Activated T-cell treated with anti-CD3 and anti-CD28 coated beads for 48 hours (primary cell): ENCODE measurements at regions not wholly inside any gene's neighbourhood (a gene's known extent, or its start where the extent isn't known, plus 50 kb on each side); places are given as distances from the start of the nearest gene placed in this dataset.
"Not testable (repeated sequence)": the region's sequence is repeated elsewhere in the genome, so short reads cannot be mapped to it uniquely, and the experiment has no call there.

Source experiments
- DNase-seq: peaks from one replicate; pipeline ENCODE4 v3.0.0-alpha.2; 2020; ENCODE audit warnings: low read depth

DNA sequence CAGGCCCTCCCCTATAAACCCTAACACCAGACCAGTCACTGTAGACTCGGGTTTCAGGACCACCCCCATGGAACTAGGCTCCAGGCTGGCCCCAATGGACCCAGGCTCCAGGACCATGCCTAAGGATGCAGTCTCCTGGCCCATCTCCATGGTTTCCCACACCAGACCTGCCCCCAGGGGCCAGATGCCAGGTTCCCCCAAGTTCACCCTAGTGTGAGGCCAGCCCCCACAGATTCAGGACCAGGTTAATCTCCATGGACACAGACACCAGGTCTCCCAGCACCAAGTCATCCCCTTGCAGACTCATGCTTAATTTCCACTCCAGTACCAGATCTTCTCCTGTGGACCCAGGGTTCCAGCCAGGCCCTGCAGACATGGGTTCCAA lies 103.8 kb upstream of the LANCL2 start:
- DNase-seq, result no peak

DNA sequence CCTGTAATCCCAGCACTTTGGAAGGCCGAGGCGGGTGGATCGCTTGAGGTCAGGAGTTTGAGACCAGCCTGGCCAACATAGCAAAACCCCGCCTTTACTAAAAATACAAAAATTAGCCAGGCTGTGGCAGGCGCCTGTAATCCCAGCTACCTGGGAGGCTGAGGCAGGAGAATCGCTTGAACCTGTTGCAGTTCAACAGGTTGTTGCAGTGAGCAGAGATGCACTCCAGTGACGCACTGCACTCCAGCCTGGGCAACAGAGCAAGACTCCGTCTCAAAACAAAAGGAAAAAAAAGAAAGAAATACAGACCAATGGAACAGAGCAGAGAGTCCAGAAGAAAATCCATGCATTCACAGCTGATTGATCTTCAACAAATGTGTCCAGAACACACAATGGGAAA lies 99.8 kb upstream of the LANCL2 start:
- not testable (repeated sequence) for DNase-seq

DNA sequence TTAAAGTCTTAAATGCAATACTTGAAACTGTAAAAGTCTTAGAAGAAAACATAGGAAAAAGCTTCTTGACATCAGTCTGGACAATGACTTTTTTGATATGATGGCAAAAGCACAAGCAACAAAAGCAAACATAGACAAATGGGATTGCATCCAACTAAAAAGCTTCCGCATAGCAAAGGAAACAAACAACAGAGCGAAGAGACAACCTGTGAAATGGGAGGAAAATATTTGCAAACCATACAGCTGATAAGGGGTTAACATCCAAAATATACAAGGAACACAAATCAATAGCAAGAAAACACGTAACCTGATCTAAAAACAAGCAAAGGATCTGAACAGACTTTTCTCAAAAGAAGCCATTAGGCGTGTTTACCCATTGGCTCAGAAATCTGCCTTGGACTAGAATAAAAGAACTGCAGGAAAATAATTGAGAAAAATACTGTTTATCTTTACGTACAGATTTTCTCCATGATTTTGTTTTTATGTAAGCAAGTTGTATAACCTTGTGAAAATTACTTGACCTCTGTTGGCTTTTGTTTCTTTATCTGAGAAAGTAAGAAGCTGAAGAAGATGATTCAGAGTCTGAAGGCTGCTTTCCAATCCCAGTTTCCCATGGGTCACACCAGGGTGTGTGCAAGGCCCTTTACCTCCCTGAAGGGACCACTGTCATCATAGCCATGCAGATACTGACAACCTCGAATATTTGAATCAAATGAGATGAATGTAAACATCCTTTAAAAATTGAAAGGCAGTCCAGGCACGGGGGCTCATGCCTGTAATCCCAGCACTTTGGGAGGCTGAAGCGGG lies 99.1 kb upstream of the LANCL2 start:
- no peak for DNase-seq

DNA sequence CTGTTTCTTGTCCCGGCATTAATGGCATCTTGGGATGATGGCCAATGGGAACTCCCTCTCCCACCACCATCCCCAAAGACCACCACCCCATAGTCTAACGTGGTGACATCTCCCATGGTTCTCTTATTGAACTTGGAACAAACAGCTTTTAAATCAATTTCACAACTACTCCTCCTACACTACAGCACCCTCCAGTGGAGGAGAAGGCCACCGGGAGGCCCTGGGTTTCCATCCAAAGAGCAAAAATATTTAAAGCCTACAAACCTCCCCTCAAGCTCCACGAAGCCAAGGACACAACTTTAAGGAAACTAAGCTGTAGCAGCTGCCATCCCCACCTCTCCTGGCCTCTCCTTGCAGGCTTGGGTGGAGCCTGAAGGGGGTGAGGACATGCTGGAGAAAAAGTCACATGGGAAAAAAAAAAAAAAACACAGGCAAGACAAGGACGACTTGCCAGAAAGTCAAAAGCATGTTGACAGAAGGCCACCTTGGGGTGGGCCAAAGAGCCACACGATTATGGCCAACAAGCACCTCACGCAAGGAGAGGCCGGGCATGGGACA lies 94.0 kb upstream of the LANCL2 start:
- DNase-seq, result no peak

DNA sequence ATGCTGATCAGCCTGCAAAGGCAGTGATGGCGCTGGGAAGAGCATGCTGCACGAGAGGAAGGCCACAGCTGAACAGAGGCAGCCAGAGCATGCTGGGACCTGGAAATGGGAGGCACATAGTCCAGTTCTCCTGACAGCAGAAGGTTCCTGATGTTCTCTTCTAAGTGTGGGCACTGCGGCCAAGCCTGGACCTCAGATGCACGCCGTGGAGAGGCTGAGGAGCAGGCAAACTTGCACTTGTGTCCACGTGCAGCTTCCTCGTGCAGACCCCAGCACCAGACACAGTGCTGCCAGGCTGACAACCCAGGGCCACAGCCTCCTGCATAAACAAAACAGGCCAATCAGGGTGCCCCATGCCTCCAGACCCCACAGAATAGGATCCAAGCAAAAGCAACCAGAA lies 93.5 kb upstream of the LANCL2 start:
- DNase-seq, result no peak

DNA sequence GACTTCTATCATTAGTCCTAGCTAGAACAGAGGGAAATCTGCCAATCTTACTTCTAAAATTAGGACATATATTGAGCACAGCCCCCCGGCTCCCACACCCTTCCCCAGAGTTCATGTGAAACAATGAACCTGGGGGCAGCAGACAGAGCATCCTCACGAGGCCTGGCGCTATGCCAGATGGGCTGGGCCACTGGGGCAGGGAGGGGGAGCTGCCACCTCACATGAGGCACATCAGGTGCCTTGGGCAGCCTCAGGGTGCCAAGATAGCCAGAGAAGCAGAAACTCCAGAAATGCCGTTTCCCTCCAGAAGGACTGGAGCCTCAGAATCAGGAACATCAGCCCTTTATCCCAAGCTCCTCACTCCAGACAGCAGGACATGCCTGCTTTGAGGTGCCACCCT lies 92.8 kb upstream of the LANCL2 start:
- DNase-seq, result no peak

DNA sequence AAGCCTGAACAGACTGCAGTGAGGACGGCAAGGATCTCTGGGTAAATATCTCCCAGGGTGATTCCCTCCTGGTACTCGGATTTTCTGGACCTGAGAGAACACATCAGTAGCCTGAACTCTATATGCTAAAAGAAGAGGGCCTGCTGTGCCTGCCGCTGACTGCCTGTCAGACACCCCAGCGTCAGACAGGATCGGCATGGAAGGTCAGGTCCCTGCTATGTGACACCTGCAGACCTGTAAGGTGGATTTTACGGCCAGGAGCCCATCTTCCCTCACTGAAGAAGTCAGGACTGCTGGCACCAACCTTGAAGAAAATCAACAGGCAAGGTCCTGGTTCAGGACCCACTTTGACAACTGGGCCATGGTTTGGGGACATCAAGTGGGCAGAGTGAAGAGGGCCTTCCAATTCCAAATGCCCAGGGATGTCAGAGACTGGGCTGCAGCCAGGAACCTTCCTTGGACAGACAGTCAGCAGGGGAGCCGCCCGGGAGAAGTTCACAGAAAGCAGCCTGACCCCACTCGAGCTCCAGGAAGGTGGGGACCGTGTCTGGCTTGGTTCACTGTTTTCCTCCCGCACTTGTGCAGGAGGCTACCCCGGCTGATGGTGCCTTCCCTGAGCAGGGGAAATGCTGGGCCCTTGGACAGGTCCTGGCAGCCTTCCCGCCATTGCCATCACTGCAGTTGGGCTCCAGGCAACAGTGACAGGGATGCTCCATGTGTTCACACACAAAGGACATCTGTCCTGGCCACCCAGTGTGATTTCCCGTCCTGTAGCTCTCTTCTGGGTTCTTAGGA lies 91.8 kb upstream of the LANCL2 start:
- no peak for DNase-seq

DNA sequence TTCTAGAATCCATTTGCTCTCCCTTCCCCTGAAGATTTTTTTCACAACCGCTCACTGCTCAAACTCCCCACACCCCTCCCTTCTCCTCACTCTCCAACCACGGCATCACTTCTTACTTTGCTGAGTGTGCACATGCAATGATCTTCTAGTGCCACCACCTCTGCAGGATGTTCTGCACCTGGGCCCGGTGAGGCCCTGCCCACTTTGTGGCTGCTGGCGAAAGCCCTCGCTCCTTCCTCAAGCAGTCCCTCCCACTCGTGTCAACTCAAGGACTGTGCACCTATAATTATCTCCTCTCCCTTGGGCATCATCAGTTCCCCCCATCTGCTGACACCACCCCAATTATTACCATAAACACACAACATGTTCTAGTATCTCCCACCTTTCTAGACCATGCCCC lies 91.0 kb upstream of the LANCL2 start:
- no peak for DNase-seq

DNA sequence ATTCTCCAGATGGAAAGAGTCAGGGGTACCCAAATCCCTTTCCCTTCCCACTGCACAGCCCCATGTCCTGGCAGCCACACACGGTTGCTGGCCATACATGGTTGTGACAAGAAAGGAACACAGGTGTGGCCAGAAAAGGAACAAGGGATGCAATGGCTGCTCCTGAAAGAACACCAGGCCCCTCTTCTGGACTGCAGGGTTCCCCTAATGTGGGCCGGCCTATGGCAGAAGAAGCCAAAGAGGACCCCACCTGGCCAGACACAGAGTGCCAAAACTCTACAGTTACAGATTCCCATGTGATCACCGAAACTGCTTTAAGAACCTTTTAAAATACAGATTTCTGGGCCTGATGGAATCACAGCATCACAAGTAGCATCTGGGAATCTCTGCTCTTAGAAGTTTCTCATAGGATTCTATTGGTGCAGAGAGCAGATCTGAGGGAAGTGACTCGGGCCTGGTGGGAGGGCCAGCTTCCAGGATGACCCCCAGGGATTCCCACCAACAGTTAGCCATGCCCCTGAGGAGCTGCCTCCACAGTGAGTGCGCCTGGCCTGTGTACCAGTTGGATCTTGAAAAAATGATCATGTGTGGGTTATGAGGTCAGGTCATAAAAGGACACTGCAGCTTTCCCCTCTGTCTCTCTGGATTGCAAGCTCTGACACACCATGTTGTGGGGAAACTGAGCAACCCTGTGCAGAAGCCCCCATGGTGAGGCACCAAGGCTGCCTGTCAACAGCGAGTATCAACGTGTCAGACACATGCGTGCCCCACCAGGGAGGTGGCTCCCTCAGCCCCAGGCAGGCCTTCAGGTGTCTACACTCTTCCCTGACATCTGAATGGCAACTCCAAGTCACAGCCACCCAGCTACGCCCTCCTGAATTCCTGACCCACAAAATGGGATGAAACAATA lies 89.6 kb upstream of the LANCL2 start:
- no peak for DNase-seq

DNA sequence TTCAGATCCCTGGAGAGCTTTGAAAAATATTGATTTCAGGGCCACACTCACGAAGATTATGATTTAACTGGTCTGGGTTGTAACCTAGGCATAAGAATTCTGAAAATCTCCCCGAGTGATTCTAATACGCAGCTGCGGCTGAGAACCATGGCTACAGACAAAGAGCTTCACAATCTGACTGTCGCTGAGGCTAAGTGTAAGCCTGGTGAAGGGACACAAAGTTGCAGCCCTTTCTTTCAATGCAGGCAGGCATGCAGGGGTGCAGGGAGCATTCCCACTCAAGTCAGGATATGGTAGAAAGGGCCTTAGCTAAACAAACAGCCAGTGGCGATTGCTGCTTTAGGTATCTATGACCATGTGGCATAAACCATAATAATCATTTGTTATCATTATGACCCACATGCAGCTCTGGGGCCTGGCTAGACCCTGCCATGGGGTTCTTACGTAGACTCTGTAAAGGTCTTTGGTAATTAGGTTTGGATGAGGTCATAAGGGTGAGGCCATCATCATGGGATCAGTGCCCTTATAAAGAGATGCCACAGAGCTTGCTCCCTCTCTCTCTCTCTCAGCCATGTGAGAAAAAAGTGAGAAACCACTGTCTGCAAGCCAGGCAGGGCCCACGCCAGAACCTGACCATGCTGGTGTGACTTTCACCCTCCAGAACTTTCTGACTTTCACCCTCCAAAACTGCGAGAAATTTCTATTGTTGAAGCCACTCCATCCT lies 88.4 kb upstream of the LANCL2 start:
- DNase-seq, result no peak

DNA sequence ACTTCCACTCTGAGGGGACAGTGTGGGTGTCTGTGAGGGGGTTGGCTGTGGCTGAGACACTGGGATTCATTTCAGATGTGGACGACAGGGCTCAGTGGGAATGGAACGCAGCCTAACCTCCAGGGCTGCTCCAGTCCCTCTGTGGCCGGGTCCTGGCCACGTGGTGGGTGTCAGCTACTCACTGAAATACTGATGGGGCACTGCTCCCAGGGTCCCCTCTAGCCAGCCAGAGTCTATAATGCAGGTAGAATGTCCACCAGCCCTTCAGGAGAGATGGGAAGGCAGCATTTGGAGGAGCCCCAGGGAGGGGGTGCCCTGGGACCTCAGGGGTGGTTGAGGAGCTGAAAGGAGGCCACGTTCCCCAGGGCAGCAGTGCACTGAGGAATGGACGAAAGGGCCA lies 87.2 kb upstream of the LANCL2 start:
- no peak for DNase-seq

DNA sequence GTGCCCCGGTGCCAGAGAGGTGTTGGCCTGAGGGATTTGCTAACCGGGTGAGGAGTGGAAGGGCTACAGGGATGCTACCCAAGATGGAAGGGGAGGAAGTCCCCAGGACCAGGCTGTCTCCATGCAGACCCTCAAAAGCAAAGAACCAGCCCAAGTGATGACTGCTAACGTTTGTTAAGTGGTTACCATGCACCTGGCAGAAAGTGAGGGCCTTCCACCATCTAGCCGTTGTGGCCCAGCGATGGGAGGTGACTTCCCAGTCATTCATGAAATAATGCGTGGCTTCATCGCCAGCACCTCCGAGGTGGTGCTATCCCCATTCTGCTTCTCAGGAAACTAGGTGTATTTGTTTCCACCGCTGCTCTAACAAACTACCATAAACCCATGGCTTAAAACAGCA lies 86.8 kb upstream of the LANCL2 start:
- DNase-seq, result no peak

DNA sequence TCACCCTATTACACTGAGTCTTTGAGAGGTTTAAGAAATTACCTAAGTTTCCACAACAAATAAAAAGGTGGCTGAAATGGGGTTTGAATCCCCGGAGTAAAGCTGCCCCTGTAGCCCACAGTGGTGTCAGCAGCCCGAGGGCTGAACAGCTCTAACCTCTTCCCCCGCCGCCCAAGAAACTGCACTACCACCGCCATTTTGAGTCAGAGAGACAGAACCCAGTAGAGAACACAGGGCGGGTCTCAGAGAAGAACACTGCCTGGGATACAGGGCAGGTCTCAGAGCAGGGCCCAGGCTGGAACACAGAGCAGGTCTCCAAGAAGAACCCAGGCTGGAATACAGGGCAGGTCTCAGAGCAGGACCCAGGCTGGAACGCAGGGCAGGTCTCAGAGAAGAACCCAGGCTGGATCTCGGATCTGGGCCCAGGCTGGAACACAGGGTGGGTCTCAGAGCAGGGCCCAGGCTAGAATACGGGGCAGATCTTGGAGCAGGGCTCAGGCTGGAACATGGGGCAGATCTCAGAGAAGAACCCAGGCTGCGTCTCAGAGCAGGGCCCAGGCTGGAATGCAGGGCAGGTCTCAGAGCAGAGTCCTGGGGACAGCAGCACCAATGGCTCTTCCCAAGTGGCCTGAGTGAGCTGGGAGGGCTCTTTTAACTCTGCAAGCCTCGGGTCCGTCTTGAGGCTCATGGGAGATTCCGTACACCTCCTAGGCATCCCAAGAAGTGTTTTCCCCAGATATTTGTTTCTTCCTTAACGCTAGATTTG lies 85.9 kb upstream of the LANCL2 start:
- no peak for DNase-seq

DNA sequence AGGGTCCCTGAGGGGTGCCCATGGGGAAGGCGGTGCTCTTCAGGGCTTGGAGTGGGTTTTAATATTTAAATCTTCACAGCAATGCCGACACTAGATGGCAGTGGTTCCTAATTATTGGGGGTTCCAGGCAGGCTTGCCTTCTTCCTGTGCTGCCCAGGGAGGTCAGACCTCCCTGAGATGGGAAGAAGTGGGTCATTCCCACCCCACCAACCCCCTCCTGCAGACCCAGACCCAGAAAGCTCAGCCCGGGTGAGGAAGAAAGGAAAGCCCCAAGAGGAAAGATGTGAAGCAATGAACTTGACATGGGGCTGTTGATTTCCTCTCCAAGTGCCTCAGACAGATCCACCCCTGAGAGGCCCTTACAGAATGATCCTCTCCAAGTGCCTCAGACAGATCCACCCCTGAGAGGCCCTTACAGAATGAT lies 85.1 kb upstream of the LANCL2 start:
- peak; percentile 40 for DNase-seq

DNA sequence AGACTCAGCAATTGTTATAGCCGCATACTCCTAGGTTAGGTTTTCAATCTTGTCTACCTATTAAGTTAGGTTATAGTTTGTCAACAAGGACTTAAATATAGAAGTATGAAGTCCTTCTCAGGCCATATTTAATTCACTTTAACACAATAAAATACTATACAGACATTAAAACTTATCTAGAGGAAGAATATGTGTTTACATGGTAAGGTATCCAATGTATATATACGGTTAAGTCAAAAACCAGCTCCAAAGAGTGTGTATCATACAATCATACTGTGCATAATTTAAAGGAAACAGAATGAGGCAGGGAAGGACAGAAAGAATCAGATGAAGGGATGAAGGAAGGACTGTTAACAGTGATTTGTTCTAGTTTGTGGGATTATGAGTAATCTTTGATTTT lies 79.5 kb upstream of the LANCL2 start:
- no peak for DNase-seq

DNA sequence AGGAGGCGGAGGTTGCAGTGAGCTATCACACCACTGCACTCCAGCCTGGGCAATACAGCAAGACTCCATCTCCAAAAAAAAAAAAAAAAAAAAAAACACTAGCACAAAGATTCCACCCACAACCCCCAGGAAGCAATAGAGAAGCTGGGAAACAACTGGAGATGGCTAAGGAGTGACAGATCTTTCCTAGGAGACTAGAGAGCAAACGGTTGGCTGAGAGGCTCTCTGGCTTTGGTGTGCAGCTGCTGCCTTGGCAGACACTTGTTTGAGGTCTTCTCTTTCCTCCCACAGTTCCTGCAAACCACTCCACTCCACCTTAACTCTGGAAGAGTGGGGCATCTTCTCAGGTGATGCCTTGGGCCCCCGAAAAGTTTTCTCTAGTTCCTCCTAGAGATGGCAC lies 78.5 kb upstream of the LANCL2 start:
- no peak for DNase-seq

DNA sequence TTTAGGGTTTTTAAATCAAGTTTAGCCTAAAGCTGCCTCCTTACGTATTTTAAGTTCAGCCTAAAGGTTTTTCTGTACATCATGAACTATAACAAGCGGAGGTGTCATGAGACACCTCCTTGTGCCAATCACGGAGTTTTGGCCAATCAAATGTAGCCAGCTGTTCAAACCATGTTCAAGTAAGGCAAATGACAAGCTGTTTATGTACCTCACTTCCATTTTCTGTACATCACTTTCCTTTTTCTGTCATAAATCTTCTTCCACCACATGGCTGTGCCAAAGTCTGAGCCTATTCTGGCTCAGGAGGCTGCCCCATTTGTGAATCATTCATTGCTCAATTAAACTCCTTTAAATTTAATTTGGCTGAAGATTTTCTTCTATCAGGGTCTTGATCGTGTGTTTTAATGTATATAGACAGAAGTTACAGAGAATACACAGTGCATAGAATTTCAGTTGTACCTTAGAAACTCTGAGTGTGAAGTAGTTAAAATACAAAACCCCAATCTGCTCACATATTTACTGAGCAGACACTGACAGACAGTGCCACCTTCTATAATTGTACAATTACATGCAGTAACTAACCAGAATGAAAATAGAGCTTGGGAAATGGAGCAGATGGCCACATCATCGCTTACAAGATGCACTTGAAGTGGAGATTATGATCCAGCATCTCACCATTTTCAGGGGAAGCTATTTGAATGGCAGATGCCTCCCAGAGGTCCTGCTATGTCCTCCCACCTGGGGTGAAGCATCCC lies 76.9 kb upstream of the LANCL2 start:
- no peak for DNase-seq

DNA sequence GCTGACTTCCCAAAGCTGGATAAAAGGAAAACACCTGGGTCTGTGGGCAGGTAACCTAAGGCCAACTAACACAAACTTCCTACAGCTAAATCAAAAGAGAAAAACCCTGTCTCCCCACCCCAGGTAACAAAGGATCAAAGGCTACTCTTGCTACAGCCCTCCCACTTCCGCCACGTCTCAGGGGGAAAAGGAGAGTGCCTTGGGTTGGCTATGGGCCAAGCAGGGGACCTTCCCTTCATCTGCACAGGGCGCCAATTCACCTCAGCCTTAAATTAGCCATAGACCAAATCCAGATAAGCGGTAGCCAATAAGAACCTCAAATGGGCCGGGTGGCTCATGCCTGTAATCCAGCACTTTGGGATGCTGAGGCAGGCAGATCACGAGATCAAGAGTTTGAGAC lies 69.1 kb upstream of the LANCL2 start:
- no peak for DNase-seq

DNA sequence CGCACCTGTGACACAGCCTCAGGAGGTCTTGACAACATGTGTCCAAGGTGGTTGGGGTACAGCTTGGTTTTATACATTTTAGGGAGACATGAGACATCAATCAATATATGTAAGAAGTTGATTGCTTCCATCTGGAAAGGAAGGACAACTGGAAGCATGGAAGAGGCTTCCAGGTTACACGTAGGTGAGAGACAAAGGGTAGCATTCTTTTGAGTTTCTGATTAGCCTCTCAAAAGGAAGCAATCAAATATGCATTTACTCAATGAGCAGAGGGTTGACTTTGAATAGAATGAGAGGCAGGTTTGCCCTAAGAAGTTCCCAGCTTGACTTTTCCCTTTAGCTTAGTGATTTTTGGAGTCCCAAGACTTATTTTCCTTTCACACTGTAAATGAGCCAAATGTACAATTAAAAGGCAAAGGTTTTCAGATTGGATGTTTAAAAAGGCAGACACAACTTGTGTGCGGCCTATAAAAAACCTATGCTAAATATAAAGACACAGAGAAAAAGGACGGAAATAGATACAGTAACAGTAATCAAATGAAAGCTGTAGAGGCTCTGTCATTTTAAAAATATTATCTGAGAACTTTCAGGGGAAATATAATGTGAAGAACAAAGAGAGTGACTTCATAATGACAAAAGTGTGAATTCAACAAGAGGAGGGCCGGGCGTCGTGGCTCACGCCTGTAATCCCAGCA lies 65.7 kb upstream of the LANCL2 start:
- DNase-seq, result no peak
